Osteocyte (in vitro differentiated cells): ENCODE measurements at regions not wholly inside any gene's neighbourhood (a gene's known extent, or its start where the extent isn't known, plus 50 kb on each side); places are given as distances from the start of the nearest gene placed in this dataset.

Source experiments
- DNase-seq: peaks from one replicate; pipeline ENCODE4 v3.0.0; 2021; ENCODE audit warnings: mixed read lengths; ENCODE audit not compliant: unreplicated experiment; ENCODE audit errors: extremely low spot score
- H3K27ac Mint-ChIP-seq: one replicate; pipeline ENCODE4 v1.8.0; 2021; ENCODE audit warnings: mild to moderate bottlenecking, mixed read lengths; ENCODE audit not compliant: unreplicated experiment
- H3K27me3 Mint-ChIP-seq: one replicate; pipeline ENCODE4 v1.8.0; 2021; ENCODE audit warnings: mixed read lengths; ENCODE audit not compliant: unreplicated experiment
- H3K36me3 Mint-ChIP-seq: one replicate; pipeline ENCODE4 v1.8.0; 2021; ENCODE audit warnings: mixed read lengths; ENCODE audit not compliant: unreplicated experiment
- H3K4me1 Mint-ChIP-seq: one replicate; pipeline ENCODE4 v1.8.0; 2021; ENCODE audit warnings: mixed read lengths; ENCODE audit not compliant: unreplicated experiment
- H3K4me3 Mint-ChIP-seq: one replicate; pipeline ENCODE4 v1.8.0; 2021; ENCODE audit warnings: mild to moderate bottlenecking, moderate library complexity, mixed read lengths; ENCODE audit not compliant: unreplicated experiment
- H3K9me3 Mint-ChIP-seq: one replicate; pipeline ENCODE4 v1.8.0; 2021; ENCODE audit warnings: mixed read lengths; ENCODE audit not compliant: unreplicated experiment
- TF ChIP-seq, protein P1 (sequence below): fragments of 200-600 bp; sonication (generic); IDR thresholded peaks from 2 replicates; pipeline ENCODE4 v1.5.0; 2021; ENCODE audit warnings: antibody characterized with exemption, mild to moderate bottlenecking, moderate library complexity

DNA sequence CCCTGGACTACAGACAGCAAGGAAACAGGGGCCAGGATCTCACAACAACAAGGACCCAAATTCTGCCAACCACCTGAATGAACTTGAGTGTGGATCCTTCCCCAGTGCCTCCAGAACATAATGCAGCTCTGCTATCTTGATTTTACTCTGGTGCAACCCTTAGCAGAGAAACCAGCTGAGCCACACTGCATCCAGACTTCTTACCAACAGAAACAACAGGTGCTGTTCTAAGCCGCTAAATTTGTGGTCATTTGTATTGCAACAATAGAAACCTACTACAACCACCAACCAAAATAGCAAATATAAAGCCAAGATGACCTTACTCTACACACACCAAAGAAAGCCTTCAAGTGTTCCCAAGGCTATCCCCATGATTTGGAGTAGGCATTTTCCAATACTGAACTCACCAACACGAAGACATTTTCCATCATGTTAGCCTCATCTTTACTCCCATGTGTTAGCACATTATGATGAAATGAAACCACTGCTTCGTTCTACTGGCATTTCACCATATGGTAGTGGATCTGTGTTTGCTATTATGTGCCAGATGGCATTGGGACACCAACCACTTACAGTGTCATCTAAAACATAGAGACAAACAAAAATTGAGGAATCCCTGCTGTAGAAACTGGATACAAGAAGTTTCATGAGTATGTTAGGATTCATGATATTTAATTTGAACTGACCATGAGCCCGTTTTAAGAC is 249.8 kb upstream of the ID4 start:
- H3K9me3 Mint-ChIP-seq: no peaks in the 10 kb centered on the region
- H3K27ac Mint-ChIP-seq: no peak overlapping the region
- no peak for DNase-seq
- H3K4me1 Mint-ChIP-seq: peaks cover 6% of the 10 kb centered on the region
- TF ChIP-seq, protein P1, sequence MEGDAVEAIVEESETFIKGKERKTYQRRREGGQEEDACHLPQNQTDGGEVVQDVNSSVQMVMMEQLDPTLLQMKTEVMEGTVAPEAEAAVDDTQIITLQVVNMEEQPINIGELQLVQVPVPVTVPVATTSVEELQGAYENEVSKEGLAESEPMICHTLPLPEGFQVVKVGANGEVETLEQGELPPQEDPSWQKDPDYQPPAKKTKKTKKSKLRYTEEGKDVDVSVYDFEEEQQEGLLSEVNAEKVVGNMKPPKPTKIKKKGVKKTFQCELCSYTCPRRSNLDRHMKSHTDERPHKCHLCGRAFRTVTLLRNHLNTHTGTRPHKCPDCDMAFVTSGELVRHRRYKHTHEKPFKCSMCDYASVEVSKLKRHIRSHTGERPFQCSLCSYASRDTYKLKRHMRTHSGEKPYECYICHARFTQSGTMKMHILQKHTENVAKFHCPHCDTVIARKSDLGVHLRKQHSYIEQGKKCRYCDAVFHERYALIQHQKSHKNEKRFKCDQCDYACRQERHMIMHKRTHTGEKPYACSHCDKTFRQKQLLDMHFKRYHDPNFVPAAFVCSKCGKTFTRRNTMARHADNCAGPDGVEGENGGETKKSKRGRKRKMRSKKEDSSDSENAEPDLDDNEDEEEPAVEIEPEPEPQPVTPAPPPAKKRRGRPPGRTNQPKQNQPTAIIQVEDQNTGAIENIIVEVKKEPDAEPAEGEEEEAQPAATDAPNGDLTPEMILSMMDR: no peak
- no peaks in the 10 kb centered on the region for H3K27me3 Mint-ChIP-seq
- H3K36me3 Mint-ChIP-seq: no peaks in the 10 kb centered on the region
- H3K4me3 Mint-ChIP-seq: no peak overlapping the region

DNA sequence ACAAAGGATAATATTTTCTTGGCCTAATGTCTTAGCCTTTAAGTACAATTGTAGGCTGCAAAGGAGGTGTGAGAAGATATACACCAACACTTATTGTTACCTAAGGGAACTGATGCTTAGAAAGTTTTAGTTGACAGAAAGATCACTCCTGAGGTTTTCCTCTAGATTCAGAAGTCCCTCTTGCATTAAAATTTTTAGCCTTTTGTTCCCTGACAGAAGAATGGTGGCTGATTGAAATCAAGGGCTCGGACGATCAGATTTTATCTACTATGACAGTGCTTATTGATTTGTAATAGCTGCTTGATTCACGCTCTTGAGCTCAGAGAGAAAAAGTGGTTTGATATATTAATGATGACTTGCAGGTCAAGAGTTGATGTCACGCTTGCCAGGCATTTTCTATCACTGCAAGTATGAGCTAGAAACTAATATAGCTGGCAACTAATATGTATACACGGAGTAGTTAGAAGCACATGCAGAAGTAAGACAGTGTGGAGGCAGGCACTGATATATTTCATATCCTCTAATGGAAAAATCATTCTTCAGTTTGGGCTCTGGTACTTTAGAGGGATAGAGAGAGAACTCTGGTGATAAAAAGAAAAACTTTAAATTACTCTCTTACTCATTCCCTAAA is 246.6 kb upstream of the ID4 start:
- Mint-ChIP-seq H3K27ac (no peak overlapping the region), H3K27me3 (no peaks in the 10 kb centered on the region), H3K9me3 (no peaks in the 10 kb centered on the region), H3K4me3 (no peak overlapping the region), H3K4me1 (peaks cover 6% of the 10 kb centered on the region), H3K36me3 (no peaks in the 10 kb centered on the region)
- TF ChIP-seq, protein P1: no peak
- no peak for DNase-seq

DNA sequence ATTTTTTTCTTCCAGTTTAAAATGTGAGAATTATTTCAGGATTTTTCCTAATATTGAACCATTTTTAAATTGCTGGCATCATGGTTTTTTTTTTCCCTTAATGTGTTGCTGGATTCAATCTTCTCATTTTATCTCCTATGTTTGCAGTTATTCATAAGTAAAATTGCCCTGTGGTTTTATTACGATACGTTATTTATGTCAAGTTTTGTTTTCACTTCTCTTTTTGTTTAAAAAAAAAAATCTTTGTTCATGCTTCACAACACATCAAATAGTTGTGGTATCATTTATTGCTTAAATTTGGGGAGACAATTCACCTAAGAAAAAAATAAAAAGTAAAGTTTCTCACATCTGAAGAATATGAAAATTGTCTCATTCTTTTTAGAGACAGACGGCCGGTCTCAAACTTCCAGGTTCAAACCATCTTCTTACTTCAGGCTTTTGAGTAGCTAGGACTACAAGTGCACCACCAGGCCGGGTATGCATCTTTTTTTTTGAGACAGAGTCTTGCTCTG is 239.3 kb upstream of the ID4 start:
- no peak for DNase-seq
- TF ChIP-seq, protein P1: no peak
- Mint-ChIP-seq H3K4me1 (no peaks in the 10 kb centered on the region), H3K4me3 (no peak overlapping the region), H3K27me3 (no peaks in the 10 kb centered on the region), H3K9me3 (no peaks in the 10 kb centered on the region), H3K36me3 (no peaks in the 10 kb centered on the region), H3K27ac (no peak overlapping the region)

DNA sequence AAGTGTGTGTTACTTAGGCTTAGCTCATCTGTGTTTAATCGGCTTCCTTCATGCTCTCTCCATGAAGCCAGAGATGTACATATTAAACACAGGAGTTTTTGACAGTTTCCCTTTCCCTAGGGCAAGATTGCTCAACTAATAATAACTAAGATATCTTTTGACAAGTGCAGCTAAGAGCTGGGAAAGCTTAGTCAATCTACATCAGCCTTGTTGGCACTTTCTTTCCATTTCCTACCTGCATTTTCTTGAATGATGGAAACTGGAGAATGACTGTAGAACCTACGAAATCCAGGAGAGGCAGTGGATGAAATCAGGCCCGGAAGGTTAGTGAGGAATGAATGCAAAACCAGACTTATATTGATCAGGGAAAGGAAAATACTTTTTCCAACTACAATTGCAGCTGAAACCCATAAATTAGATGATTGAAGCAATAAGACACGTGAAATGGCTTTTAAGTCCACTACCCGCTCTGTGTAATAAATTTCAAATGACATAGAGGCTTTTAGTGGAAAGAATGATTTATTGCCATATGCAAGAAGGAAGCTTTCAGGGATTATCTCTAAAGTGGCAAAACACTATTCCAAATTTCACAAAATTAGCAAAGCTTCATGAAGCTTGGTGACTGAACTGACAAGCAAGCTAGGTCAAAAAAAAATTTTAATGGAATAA is 237.2 kb upstream of the ID4 start:
- no peaks in the 10 kb centered on the region for H3K36me3 Mint-ChIP-seq
- no peaks in the 10 kb centered on the region for H3K27me3 Mint-ChIP-seq
- H3K4me3 Mint-ChIP-seq: no peak overlapping the region
- H3K9me3 Mint-ChIP-seq: no peaks in the 10 kb centered on the region
- TF ChIP-seq, protein P1: no peak
- H3K27ac Mint-ChIP-seq: no peak overlapping the region
- no peak for DNase-seq
- no peaks in the 10 kb centered on the region for H3K4me1 Mint-ChIP-seq

DNA sequence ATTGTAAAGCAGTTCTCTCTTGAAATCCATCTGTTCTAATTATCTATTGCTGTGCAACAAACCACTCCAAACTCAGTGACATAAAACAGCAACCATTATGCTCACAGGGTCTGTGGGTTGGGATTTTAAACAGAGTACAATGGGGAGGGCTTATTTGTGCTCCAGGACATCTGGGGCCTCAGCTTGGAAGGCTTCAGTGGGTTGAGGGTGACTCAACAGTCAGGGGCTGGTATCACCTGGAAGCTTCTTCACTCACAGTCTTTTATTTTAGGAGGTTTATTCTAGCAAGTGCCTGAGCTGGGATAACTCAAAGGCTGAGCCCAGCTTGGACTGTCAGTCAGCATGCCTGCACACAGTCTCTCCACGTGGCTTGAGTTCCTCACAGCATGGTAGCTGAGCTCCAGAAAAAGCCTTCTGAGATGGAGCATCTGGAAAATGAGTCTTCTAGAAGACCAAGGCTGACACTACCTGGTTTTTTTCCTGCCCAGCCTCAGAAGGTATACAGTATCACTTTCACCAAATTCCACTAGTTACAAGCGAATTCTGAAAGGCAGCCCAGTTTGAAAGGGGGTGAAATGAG is 234.6 kb upstream of the ID4 start:
- H3K4me1 Mint-ChIP-seq: no peaks in the 10 kb centered on the region
- TF ChIP-seq, protein P1: no peak
- H3K27ac Mint-ChIP-seq: no peak overlapping the region
- no peaks in the 10 kb centered on the region for H3K36me3 Mint-ChIP-seq
- H3K27me3 Mint-ChIP-seq: no peaks in the 10 kb centered on the region
- no peaks in the 10 kb centered on the region for H3K9me3 Mint-ChIP-seq
- no peak for DNase-seq
- no peak overlapping the region for H3K4me3 Mint-ChIP-seq
